ENCODE measurements at regions not wholly inside any gene's neighbourhood (a gene's known extent, or its start where the extent isn't known, plus 50 kb on each side); places are given as distances from the start of the nearest gene placed in this dataset.

GRCh38 chr2:115904516-115904915, 1462.1 kb downstream of the DPP10 start:
- no peak for DNase-seq (ENCODE audit: low read depth)
- no peak overlapping the region for H3K4me3 ChIP-seq (ENCODE audit: low read depth, low read length)
- TF ChIP-seq, protein P1, sequence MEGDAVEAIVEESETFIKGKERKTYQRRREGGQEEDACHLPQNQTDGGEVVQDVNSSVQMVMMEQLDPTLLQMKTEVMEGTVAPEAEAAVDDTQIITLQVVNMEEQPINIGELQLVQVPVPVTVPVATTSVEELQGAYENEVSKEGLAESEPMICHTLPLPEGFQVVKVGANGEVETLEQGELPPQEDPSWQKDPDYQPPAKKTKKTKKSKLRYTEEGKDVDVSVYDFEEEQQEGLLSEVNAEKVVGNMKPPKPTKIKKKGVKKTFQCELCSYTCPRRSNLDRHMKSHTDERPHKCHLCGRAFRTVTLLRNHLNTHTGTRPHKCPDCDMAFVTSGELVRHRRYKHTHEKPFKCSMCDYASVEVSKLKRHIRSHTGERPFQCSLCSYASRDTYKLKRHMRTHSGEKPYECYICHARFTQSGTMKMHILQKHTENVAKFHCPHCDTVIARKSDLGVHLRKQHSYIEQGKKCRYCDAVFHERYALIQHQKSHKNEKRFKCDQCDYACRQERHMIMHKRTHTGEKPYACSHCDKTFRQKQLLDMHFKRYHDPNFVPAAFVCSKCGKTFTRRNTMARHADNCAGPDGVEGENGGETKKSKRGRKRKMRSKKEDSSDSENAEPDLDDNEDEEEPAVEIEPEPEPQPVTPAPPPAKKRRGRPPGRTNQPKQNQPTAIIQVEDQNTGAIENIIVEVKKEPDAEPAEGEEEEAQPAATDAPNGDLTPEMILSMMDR (conservative IDR thresholded peaks at IDR 0.05; ENCODE audit: low read depth, low read length): no peak

GRCh38 chr2:115908731-115909130, 1466.3 kb downstream of the DPP10 start:
- DNase-seq (ENCODE audit: low read depth): no peak
- no peak overlapping the region for H3K4me3 ChIP-seq (ENCODE audit: low read depth, low read length)
- TF ChIP-seq, protein P1 (conservative IDR thresholded peaks at IDR 0.05; ENCODE audit: low read depth, low read length): no peak

GRCh38 chr2:115910270-115910669, 1467.8 kb downstream of the DPP10 start:
- H3K4me3 ChIP-seq (ENCODE audit: low read depth, low read length): no peak overlapping the region
- no peak for DNase-seq (ENCODE audit: low read depth)
- TF ChIP-seq, protein P1 (conservative IDR thresholded peaks at IDR 0.05; ENCODE audit: low read depth, low read length): no peak

GRCh38 chr2:115913921-115914320, 1471.5 kb downstream of the DPP10 start:
- TF ChIP-seq, protein P1 (conservative IDR thresholded peaks at IDR 0.05; ENCODE audit: low read depth, low read length): no peak
- no peak for DNase-seq (ENCODE audit: low read depth)
- H3K4me3 ChIP-seq (ENCODE audit: low read depth, low read length): no peak overlapping the region

- DNase-seq (ENCODE audit: low read depth): no peak
- TF ChIP-seq, protein P1 (conservative IDR thresholded peaks at IDR 0.05; ENCODE audit: low read depth, low read length): no peak
- no peak overlapping the region for H3K4me3 ChIP-seq (ENCODE audit: low read depth, low read length)
Measured at GRCh38 chr2:115921541-115921940, 1479.1 kb downstream of the DPP10 start.

- no peak overlapping the region for H3K4me3 ChIP-seq (ENCODE audit: low read depth, low read length)
- DNase-seq (ENCODE audit: low read depth): no peak
- TF ChIP-seq, protein P1 (conservative IDR thresholded peaks at IDR 0.05; ENCODE audit: low read depth, low read length): no peak
Measured at GRCh38 chr2:115939902-115940301, 1497.5 kb downstream of the DPP10 start.

DNA sequence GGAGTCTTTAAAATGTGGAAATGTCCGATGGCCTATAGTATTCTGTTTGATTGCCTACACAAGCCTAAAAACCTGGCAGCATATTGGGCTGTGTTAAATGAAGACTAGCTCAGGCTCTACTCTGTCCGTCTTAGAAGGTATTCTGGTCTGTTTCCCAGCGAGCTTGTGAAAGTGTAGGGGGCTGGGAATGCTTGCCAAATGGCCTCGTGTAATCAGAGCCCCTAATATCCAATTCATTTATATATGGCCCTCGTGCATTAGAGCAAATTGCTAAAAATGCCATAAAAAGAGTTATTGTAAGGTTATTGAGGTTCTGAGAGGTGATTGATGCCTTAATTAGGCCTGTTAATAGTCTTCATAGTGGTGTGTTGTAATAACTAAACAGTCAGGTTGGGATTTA, 1500.4 kb downstream of the DPP10 start:
- no peak for DNase-seq (ENCODE audit: low read depth)
- TF ChIP-seq, protein P1 (conservative IDR thresholded peaks at IDR 0.05; ENCODE audit: low read depth, low read length): no peak
- no peak overlapping the region for H3K4me3 ChIP-seq (ENCODE audit: low read depth, low read length)

All from epithelial cell of proximal tubule (primary cell).